WTC11 (cell line): ENCODE measurements at regions not wholly inside any gene's neighbourhood (a gene's known extent, or its start where the extent isn't known, plus 50 kb on each side); places are given as distances from the start of the nearest gene placed in this dataset.

Experiments used
- ATAC-seq: fragments of 200-7000 bp; cut with Tn5 transposase; 2 replicates; pipeline ENCODE4 v1.10.0; 2021; ENCODE audit warnings: mild to moderate bottlenecking, moderate library complexity
- CTCF ChIA-PET: fragments of 300-600 bp; sonication (Branson Sonifier 250); formaldehyde crosslinking; loops from one replicate; lab custom pipeline; 2021; ENCODE audit warnings: antibody characterized with exemption; lab: Charles Lee
- POLR2A ChIA-PET: fragments of 350-600 bp; sonication (Branson Sonifier 250); formaldehyde crosslinking; loops from one replicate; lab custom pipeline; 2021; ENCODE audit warnings: antibody characterized with exemption; lab: Charles Lee
- DNase-seq: peaks from one replicate; pipeline ENCODE4 v3.0.0; 2021; ENCODE audit warnings: low spot score
- H3K27ac Mint-ChIP-seq: 2 replicates; pipeline ENCODE4 v1.8.0; 2021; ENCODE audit warnings: mixed read lengths
- H3K27me3 Mint-ChIP-seq: 2 replicates; pipeline ENCODE4 v1.8.0; 2021; ENCODE audit warnings: low read depth, mild to moderate bottlenecking, moderate library complexity, mixed read lengths
- H3K36me3 Mint-ChIP-seq: 2 replicates; pipeline ENCODE4 v1.8.0; 2021; ENCODE audit warnings: mixed read lengths
- H3K4me1 Mint-ChIP-seq: 2 replicates; pipeline ENCODE4 v1.8.0; 2022; ENCODE audit warnings: mixed read lengths
- H3K4me3 Mint-ChIP-seq: 2 replicates; pipeline ENCODE4 v1.8.0; 2021; ENCODE audit warnings: mild to moderate bottlenecking, moderate library complexity, mixed read lengths
- H3K9me3 Mint-ChIP-seq: 2 replicates; pipeline ENCODE4 v1.8.0; 2021; ENCODE audit warnings: mixed read lengths
- CBFB ChIP-seq: sonication (generic); formaldehyde crosslinking; IDR thresholded peaks from 2 replicates; pipeline ENCODE4 v1.8.1; 2022; ENCODE audit warnings: mild to moderate bottlenecking, low read depth, missing genetic modification reagents
- CREB1 ChIP-seq: sonication (generic); formaldehyde crosslinking; IDR thresholded peaks from 2 replicates; pipeline ENCODE4 v1.8.0; 2023; ENCODE audit warnings: mild to moderate bottlenecking, missing genetic modification reagents
- ELF4 ChIP-seq: sonication (generic); formaldehyde crosslinking; IDR thresholded peaks from 2 replicates; pipeline ENCODE4 v1.8.1; 2022; ENCODE audit warnings: low read depth, mild to moderate bottlenecking, moderate library complexity, missing genetic modification reagents
- FOXK1 ChIP-seq: sonication (generic); formaldehyde crosslinking; IDR thresholded peaks from 2 replicates; pipeline ENCODE4 v1.8.0; 2022; ENCODE audit warnings: mild to moderate bottlenecking, moderate library complexity, missing genetic modification reagents
- GABPB1 ChIP-seq: sonication (generic); formaldehyde crosslinking; IDR thresholded peaks from 2 replicates; pipeline ENCODE4 v1.8.1; 2023; ENCODE audit warnings: mild to moderate bottlenecking, missing genetic modification reagents
- JUN ChIP-seq: sonication (generic); formaldehyde crosslinking; IDR thresholded peaks from 2 replicates; pipeline ENCODE4 v1.8.0; 2023; ENCODE audit warnings: mild to moderate bottlenecking, missing genetic modification reagents
- NR1H2 ChIP-seq: sonication (generic); formaldehyde crosslinking; IDR thresholded peaks from 2 replicates; pipeline ENCODE4 v1.9.0; 2021; ENCODE audit warnings: mild to moderate bottlenecking, moderate library complexity, missing genetic modification reagents
- RELA ChIP-seq: sonication (generic); formaldehyde crosslinking; IDR thresholded peaks from 2 replicates; pipeline ENCODE4 v1.8.1; 2022; ENCODE audit warnings: missing genetic modification reagents, mild to moderate bottlenecking, borderline replicate concordance
- SMAD3 ChIP-seq: sonication (generic); formaldehyde crosslinking; IDR thresholded peaks from 2 replicates; pipeline ENCODE4 v1.8.0; 2022; ENCODE audit warnings: missing genetic modification reagents, mild to moderate bottlenecking, borderline replicate concordance
- TEAD1 ChIP-seq: sonication (generic); formaldehyde crosslinking; IDR thresholded peaks from 2 replicates; pipeline ENCODE4 v1.8.0; 2022; ENCODE audit warnings: mild to moderate bottlenecking, missing genetic modification reagents
- ZBTB21 ChIP-seq: sonication (generic); formaldehyde crosslinking; IDR thresholded peaks from 2 replicates; pipeline ENCODE4 v1.8.1; 2023; ENCODE audit warnings: mild to moderate bottlenecking, missing genetic modification reagents, borderline replicate concordance
- ZNF232 ChIP-seq: sonication (generic); formaldehyde crosslinking; IDR thresholded peaks from 2 replicates; pipeline ENCODE4 v1.8.0; 2022; ENCODE audit warnings: mild to moderate bottlenecking, missing genetic modification reagents
- ZNF263 ChIP-seq: sonication (generic); formaldehyde crosslinking; IDR thresholded peaks from 2 replicates; pipeline ENCODE4 v1.8.1; 2022; ENCODE audit warnings: low read depth, mild to moderate bottlenecking, moderate library complexity, missing genetic modification reagents
- TF ChIP-seq, protein P1 (sequence below): sonication (generic); formaldehyde crosslinking; IDR thresholded peaks from 2 replicates; pipeline ENCODE4 v1.8.1; 2023; ENCODE audit warnings: mild to moderate bottlenecking, missing genetic modification reagents
- TF ChIP-seq, protein P2 (sequence below): sonication (generic); formaldehyde crosslinking; IDR thresholded peaks from 2 replicates; pipeline ENCODE4 v1.8.1; 2023; ENCODE audit warnings: mild to moderate bottlenecking, missing genetic modification reagents
- TF ChIP-seq, protein P3 (sequence below): sonication (generic); formaldehyde crosslinking; conservative IDR thresholded peaks from 2 replicates; pipeline ENCODE4 v1.8.1; 2022; ENCODE audit warnings: mild to moderate bottlenecking, missing genetic modification reagents
- TF ChIP-seq, protein P4 (sequence below): sonication (generic); formaldehyde crosslinking; IDR thresholded peaks from 2 replicates; pipeline ENCODE4 v1.8.0; 2023; ENCODE audit warnings: missing genetic modification reagents
- TF ChIP-seq, protein P5 (sequence below): sonication (generic); formaldehyde crosslinking; IDR thresholded peaks from 2 replicates; pipeline ENCODE4 v1.8.1; 2023; ENCODE audit warnings: mild to moderate bottlenecking, missing genetic modification reagents, moderate library complexity
- TF ChIP-seq, protein P6 (sequence below): sonication (generic); formaldehyde crosslinking; IDR thresholded peaks from 2 replicates; pipeline ENCODE4 v1.8.1; 2023; ENCODE audit warnings: mild to moderate bottlenecking, moderate library complexity, missing genetic modification reagents
- TF ChIP-seq, protein P7 (sequence below): sonication (generic); formaldehyde crosslinking; IDR thresholded peaks from 2 replicates; pipeline ENCODE4 v1.8.1; 2022; ENCODE audit warnings: low read depth, missing genetic modification reagents, borderline replicate concordance
- TF ChIP-seq, protein P8 (sequence below): sonication (generic); formaldehyde crosslinking; IDR thresholded peaks from 2 replicates; pipeline ENCODE4 v1.8.1; 2022; ENCODE audit warnings: mild to moderate bottlenecking, missing genetic modification reagents, moderate library complexity, borderline replicate concordance

DNA sequence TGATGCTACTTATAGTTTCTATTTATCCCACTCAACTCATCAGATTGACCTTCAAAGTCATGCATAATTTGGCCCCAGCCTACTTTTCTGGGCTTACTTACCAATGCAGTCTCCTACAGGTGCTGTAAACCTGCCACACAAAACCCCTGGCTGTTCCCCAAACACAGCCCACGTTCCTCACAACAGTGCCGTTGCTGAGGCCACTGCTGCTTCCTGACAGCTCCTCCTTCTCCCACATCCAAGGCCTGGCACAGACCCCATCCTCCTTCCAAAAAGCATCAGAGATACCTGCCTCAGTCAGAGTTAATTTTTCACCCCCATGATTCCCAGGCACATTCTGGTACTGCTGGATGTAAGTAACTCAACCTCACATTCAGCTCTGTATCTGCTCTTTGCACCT lies 68.1 kb upstream of the SIMC1 start (continued):
- no peak for TF ChIP-seq ZNF263
- TF ChIP-seq GABPB1: no peak
- TF ChIP-seq CBFB (CRISPR knock-in tag): no peak

DNA sequence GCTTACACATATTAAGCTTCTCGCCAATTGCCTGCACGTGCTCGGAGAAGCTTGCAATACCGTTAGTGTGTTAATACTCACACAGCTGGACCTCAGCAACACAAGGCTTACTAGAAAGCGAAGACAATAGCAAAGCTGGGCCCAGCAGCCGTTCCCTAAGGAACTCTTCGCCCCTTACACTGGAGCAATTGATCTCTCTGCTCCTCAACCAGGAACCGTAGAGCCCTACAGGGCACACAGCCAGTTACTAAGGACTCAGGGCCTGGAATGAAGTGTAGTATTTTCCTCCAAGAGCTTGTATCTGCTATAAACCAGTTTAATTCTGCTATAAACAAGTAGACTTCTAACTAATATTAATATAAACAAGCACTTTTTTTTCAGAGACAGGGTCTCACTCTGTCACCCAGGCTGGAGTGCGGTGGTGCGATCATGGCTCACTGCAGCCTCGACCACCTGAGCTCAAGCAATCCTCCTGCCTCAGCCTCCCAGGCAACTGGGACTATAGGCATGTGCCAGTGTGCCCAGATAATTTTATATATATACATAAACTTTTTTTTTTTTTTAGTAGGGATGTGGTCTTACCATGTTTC lies 67.0 kb upstream of the SIMC1 start:
- Mint-ChIP-seq H3K27me3 (peaks cover 75% of the 10 kb centered on the region), H3K4me3 (no peak overlapping the region), H3K36me3 (no peaks in the 10 kb centered on the region), H3K4me1 (peaks cover 21% of the 10 kb centered on the region), H3K9me3 (no peaks in the 10 kb centered on the region), H3K27ac (no peak overlapping the region)
- DNase-seq (no peak), ATAC-seq (no peak)
- TF ChIP-seq ZNF232 (CRISPR knock-in tag) (no peak), TEAD1 (CRISPR knock-in tag) (no peak), SMAD3 (CRISPR knock-in tag) (no peak), ZBTB21 (no peak), NR1H2 (CRISPR knock-in tag) (no peak), JUN (CRISPR knock-in tag) (no peak), ELF4 (CRISPR knock-in tag) (no peak), FOXK1 (CRISPR knock-in tag) (no peak), GABPB1 (no peak), RELA (CRISPR knock-in tag) (no peak), CREB1 (CRISPR knock-in tag) (no peak)
- TF ChIP-seq, protein P1, sequence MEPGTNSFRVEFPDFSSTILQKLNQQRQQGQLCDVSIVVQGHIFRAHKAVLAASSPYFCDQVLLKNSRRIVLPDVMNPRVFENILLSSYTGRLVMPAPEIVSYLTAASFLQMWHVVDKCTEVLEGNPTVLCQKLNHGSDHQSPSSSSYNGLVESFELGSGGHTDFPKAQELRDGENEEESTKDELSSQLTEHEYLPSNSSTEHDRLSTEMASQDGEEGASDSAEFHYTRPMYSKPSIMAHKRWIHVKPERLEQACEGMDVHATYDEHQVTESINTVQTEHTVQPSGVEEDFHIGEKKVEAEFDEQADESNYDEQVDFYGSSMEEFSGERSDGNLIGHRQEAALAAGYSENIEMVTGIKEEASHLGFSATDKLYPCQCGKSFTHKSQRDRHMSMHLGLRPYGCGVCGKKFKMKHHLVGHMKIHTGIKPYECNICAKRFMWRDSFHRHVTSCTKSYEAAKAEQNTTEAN: no peak
- TF ChIP-seq, protein P2, sequence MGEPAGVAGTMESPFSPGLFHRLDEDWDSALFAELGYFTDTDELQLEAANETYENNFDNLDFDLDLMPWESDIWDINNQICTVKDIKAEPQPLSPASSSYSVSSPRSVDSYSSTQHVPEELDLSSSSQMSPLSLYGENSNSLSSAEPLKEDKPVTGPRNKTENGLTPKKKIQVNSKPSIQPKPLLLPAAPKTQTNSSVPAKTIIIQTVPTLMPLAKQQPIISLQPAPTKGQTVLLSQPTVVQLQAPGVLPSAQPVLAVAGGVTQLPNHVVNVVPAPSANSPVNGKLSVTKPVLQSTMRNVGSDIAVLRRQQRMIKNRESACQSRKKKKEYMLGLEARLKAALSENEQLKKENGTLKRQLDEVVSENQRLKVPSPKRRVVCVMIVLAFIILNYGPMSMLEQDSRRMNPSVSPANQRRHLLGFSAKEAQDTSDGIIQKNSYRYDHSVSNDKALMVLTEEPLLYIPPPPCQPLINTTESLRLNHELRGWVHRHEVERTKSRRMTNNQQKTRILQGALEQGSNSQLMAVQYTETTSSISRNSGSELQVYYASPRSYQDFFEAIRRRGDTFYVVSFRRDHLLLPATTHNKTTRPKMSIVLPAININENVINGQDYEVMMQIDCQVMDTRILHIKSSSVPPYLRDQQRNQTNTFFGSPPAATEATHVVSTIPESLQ (CRISPR knock-in tag): no peak
- TF ChIP-seq, protein P3, sequence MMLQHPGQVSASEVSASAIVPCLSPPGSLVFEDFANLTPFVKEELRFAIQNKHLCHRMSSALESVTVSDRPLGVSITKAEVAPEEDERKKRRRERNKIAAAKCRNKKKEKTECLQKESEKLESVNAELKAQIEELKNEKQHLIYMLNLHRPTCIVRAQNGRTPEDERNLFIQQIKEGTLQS (CRISPR knock-in tag): no peak
- TF ChIP-seq, protein P4, sequence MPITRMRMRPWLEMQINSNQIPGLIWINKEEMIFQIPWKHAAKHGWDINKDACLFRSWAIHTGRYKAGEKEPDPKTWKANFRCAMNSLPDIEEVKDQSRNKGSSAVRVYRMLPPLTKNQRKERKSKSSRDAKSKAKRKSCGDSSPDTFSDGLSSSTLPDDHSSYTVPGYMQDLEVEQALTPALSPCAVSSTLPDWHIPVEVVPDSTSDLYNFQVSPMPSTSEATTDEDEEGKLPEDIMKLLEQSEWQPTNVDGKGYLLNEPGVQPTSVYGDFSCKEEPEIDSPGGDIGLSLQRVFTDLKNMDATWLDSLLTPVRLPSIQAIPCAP (CRISPR knock-in tag): no peak
- TF ChIP-seq, protein P5, sequence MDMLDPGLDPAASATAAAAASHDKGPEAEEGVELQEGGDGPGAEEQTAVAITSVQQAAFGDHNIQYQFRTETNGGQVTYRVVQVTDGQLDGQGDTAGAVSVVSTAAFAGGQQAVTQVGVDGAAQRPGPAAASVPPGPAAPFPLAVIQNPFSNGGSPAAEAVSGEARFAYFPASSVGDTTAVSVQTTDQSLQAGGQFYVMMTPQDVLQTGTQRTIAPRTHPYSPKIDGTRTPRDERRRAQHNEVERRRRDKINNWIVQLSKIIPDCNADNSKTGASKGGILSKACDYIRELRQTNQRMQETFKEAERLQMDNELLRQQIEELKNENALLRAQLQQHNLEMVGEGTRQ: no peak
- TF ChIP-seq, protein P6, sequence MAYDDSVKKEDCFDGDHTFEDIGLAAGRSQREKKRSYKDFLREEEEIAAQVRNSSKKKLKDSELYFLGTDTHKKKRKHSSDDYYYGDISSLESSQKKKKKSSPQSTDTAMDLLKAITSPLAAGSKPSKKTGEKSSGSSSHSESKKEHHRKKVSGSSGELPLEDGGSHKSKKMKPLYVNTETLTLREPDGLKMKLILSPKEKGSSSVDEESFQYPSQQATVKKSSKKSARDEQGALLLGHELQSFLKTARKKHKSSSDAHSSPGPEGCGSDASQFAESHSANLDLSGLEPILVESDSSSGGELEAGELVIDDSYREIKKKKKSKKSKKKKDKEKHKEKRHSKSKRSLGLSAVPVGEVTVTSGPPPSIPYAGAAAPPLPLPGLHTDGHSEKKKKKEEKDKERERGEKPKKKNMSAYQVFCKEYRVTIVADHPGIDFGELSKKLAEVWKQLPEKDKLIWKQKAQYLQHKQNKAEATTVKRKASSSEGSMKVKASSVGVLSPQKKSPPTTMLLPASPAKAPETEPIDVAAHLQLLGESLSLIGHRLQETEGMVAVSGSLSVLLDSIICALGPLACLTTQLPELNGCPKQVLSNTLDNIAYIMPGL (CRISPR knock-in tag): no peak
- TF ChIP-seq, protein P7, sequence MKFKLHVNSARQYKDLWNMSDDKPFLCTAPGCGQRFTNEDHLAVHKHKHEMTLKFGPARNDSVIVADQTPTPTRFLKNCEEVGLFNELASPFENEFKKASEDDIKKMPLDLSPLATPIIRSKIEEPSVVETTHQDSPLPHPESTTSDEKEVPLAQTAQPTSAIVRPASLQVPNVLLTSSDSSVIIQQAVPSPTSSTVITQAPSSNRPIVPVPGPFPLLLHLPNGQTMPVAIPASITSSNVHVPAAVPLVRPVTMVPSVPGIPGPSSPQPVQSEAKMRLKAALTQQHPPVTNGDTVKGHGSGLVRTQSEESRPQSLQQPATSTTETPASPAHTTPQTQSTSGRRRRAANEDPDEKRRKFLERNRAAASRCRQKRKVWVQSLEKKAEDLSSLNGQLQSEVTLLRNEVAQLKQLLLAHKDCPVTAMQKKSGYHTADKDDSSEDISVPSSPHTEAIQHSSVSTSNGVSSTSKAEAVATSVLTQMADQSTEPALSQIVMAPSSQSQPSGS: no peak
- TF ChIP-seq, protein P8, sequence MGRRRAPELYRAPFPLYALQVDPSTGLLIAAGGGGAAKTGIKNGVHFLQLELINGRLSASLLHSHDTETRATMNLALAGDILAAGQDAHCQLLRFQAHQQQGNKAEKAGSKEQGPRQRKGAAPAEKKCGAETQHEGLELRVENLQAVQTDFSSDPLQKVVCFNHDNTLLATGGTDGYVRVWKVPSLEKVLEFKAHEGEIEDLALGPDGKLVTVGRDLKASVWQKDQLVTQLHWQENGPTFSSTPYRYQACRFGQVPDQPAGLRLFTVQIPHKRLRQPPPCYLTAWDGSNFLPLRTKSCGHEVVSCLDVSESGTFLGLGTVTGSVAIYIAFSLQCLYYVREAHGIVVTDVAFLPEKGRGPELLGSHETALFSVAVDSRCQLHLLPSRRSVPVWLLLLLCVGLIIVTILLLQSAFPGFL: no peak
- CTCF ChIA-PET: interaction anchor here (0.8 kb wide), 1 partner anchor 38 kb away, joined by 3 read pairs; no protein-coding TSS in a partner anchor
- POLR2A ChIA-PET: no interaction called here
